Urinary bladder (tissue), 3 donors: ENCODE measurements at regions not wholly inside any gene's neighbourhood (a gene's known extent, or its start where the extent isn't known, plus 50 kb on each side); places are given as distances from the start of the nearest gene placed in this dataset.
"Not testable (repeated sequence)": the region's sequence is repeated elsewhere in the genome, so short reads cannot be mapped to it uniquely, and the experiment has no call there.

ENCODE experiments used
- DNase-seq: peaks from one replicate; pipeline ENCODE4 v3.0.0-alpha.2; 2015; ENCODE audit errors: extremely low spot score
- H3K27ac ChIP-seq: one replicate; pipeline ENCODE4 v1.5.1; 2013; ENCODE audit warnings: low read depth, mild to moderate bottlenecking, moderate library complexity
- H3K36me3 ChIP-seq: one replicate; pipeline ENCODE4 v1.6.1; 2013; ENCODE audit warnings: mild to moderate bottlenecking, moderate library complexity; ENCODE audit not compliant: insufficient read depth
- H3K4me1 ChIP-seq: one replicate; pipeline ENCODE4 v1.6.1; 2013; ENCODE audit warnings: mild to moderate bottlenecking, moderate library complexity; ENCODE audit not compliant: insufficient read depth
- H3K4me3 ChIP-seq: one replicate; pipeline ENCODE4 v1.5.1; 2013; ENCODE audit warnings: low read depth, low read length
- WGBS: extraction: QIAGEN DNeasy Blood & Tissue Kit; methylation state at CpG from one replicate; pipeline ENCODE4 v1.1.7; 2013; 5-methylcytosine and 5-hydroxymethylcytosine counted together
- donor health status: healthy with polysubstance abuse.
- donor health status: healthy.

DNA sequence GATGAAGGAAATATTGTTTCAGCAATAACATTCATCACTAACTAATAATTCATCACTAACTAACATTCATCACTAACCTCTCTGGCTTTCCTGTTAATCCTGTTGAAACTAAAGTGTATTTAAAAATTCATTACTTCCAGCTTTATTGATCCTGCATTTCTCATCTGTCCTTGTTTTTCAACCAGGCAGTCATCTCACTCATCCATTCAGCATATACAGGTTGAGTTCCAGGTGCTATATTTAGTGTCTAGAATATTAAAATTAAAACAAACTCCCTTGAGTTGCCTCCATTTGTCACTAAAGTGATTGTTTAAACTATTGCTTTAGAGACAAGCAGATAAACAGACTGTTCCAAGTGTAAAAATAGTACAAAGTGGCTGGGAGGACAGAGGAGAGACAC is 58.1 kb downstream of the ATXN7L3B start:
- no peak for DNase-seq
- H3K36me3 ChIP-seq = no peaks in the 10 kb centered on the region
- H3K4me3 ChIP-seq = no peak overlapping the region
- no peaks in the 10 kb centered on the region for H3K4me1 ChIP-seq
- H3K27ac ChIP-seq = no peak overlapping the region

DNA sequence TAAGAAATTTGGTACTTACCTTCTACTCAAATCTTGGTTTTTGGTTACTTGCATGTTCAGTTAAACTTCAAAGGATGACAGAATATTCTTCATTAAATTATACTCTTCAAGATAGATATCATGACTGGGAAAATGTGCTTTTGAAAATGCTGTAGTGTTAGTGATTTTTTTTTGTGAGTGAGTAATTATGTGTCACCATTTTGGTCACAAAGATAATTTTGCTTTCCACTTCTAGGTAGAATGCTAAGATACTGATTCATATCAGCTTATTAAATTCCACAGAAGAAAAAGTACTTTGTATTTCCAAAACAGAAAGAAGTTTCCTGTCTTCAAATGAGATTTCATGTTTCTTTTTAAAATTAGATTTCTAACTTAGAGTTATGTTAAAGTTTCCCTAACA is 61.2 kb downstream of the ATXN7L3B start:
- Histone ChIP-seq H3K36me3 (no peaks in the 10 kb centered on the region), H3K4me3 (no peak overlapping the region), H3K27ac (no peak overlapping the region), H3K4me1 (no peaks in the 10 kb centered on the region)
- no peak for DNase-seq

- 81% methylated on average over 1 of the region's 1 CpG for WGBS
- no peak overlapping the region for H3K27ac ChIP-seq
- H3K4me1 ChIP-seq = no peaks in the 10 kb centered on the region
- no peak overlapping the region for H3K4me3 ChIP-seq
- DNase-seq = no peak
- no peaks in the 10 kb centered on the region for H3K36me3 ChIP-seq
These were observed 62.3 kb downstream of the ATXN7L3B start for GRCh38 chr12:74599932-74600331.

DNA sequence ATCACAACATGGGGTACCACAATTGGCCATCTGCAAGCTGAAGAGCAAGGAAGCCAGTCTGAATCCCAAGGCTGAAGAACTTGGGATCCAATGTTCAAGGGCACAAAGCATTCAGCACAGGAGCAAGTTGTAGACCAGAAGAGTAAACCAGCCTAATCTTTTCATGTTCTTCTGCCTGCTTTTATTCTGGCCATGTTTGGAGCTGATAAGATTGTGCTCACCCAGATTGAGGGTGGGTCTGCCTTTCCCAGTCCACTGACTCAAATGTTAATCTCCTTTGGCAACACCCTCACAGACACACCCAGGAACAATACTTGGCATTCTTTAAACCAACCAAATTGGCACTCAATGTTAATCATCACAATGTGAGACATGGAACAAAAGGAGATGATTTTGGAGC is 63.2 kb downstream of the ATXN7L3B start:
- not testable (repeated sequence) for H3K27ac ChIP-seq, H3K4me3 ChIP-seq, H3K4me1 ChIP-seq, DNase-seq, H3K36me3 ChIP-seq

DNA sequence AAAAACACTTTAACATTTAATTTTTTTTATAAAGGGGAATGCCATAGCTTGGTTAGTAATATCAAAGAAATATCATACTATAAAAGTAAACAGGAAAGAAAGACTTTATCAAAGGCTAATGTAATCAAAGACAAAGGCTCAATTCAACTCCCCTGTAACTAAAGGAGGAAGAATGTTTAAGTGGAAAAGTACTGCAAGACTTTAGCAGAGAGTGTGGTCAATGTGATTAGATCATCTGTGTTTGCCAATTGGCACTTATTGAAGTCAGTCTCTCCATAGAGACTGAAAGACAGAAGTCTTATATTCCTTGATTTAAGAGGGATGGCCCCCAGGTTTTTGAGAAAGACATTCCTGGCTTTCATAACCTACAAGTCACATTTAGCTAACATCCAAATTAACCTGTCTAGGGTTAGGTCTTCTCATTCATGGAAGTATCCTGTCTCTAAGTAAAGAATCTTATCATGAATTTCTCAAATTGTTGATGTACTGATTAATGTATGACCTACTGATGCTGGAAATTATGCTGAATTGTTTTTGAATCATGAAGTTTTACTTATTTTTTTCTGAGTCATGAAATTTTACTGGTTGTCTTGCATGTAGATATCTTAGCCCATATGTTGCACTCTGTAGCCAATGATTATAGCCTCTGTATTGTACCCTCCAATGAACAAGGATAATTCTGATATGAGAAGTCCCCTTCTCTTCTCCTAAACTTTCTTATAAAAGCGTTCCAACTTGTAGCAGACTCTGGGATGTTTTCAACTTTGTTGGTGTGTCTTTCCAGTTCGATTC is 65.4 kb downstream of the ATXN7L3B start:
- H3K27ac ChIP-seq = no peak overlapping the region
- H3K36me3 ChIP-seq = no peaks in the 10 kb centered on the region
- WGBS = 23% methylated on average over 2 of the region's 2 CpGs
- no peak overlapping the region for H3K4me3 ChIP-seq
- no peak for DNase-seq
- H3K4me1 ChIP-seq = no peaks in the 10 kb centered on the region

DNA sequence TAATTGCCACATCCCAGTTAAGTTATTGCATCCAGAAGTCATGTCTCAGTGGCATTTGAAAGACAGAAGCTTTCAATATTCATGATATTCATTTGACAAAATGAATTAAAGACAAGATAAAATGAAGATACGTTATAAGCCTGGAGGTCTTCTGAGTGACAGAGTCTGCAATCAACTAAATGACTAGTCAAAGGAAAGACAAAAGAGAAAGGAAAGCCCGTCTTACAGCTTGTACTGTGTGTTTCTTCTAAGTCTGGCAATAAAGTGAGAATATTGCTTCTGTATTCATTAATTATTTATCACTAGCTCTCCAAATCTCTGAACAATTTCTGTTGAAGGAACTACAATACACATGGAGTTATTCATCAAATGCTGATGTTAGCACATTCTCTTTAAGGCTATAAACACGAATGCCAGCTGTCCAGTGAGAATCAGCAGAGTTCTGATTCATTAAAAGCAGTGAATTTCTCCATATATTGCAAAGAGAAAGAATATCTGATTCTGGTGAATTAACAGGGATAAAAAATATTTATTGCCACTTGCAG is 70.7 kb downstream of the ATXN7L3B start:
- no peak overlapping the region for H3K27ac ChIP-seq
- DNase-seq = no peak
- H3K4me1 ChIP-seq = no peaks in the 10 kb centered on the region
- 40% methylated on average over 3 of the region's 3 CpGs for WGBS
- H3K36me3 ChIP-seq = no peaks in the 10 kb centered on the region
- H3K4me3 ChIP-seq = no peak overlapping the region

DNA sequence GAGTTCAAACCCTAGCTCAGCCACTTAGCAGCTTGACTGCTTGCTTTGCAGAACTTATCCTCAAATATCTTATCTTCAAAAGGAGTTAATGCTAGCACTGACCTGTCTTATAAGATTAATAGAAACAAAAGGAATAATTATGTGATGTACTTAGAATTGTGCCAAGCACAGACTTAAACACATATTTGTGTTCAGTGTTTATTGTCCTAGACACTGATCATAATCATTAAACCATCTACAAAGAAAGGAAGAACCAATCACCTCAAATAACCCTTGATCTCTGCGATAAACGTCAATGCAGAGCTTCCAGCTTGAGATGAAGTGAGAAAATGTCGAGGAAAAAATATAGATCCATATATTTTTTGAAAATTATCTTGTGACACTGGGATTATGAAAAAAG is 73.1 kb downstream of the ATXN7L3B start:
- no peaks in the 10 kb centered on the region for H3K4me1 ChIP-seq
- WGBS = 74% methylated on average over 3 of the region's 3 CpGs

GRCh38 chr12:74614426-74614825 is 76.8 kb downstream of the ATXN7L3B start:
- Histone ChIP-seq H3K27ac (no peak overlapping the region), H3K4me3 (no peak overlapping the region), H3K4me1 (no peaks in the 10 kb centered on the region), H3K36me3 (no peaks in the 10 kb centered on the region)
- no peak for DNase-seq

More for the DNA sequence above, 73.1 kb downstream of the ATXN7L3B start:
- no peak overlapping the region for H3K4me3 ChIP-seq
- no peaks in the 10 kb centered on the region for H3K36me3 ChIP-seq
- DNase-seq = no peak
- no peak overlapping the region for H3K27ac ChIP-seq

GRCh38 chr12:74619084-74619483 is 81.4 kb downstream of the ATXN7L3B start:
- WGBS = 75% methylated on average over 2 of the region's 2 CpGs

GRCh38 chr12:74619884-74620283 is 82.2 kb downstream of the ATXN7L3B start:
- no peak for DNase-seq
- H3K4me1 ChIP-seq = no peaks in the 10 kb centered on the region
- no peaks in the 10 kb centered on the region for H3K36me3 ChIP-seq
- no peak overlapping the region for H3K27ac ChIP-seq
- H3K4me3 ChIP-seq = no peak overlapping the region
- 89% methylated on average over 1 of the region's 1 CpG for WGBS

More at GRCh38 chr12:74619084-74619483, 81.4 kb downstream of the ATXN7L3B start:
- Histone ChIP-seq H3K36me3 (no peaks in the 10 kb centered on the region), H3K4me3 (no peak overlapping the region), H3K27ac (no peak overlapping the region), H3K4me1 (no peaks in the 10 kb centered on the region)
- DNase-seq = no peak

DNA sequence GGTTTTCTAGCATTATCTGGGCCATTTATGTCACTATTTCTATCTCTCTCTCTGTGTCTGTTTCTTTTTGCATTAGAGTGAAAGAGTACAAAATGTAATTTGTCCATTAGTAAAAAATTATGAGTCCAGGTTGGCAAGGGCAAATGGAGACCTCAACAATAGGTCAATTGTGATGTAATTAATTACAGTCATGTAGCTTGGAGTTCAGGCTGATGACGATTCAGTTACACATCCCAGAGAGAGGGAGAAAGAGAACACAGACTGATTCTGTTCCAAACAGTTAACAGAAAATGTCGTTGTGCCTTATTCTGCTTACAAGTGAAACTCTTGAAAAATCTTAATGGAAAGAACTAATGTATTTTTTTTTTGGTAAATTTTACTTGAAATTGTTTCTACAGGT is 83.3 kb downstream of the ATXN7L3B start:
- Histone ChIP-seq H3K4me1 (no peaks in the 10 kb centered on the region), H3K27ac (no peak overlapping the region), H3K4me3 (no peak overlapping the region), H3K36me3 (no peaks in the 10 kb centered on the region)
- no peak for DNase-seq
- 54% methylated on average over 2 of the region's 2 CpGs for WGBS

GRCh38 chr12:74624201-74624600 is 86.6 kb downstream of the ATXN7L3B start:
- WGBS = 57% methylated on average over 3 of the region's 3 CpGs
- Histone ChIP-seq H3K36me3 (no peaks in the 10 kb centered on the region), H3K27ac (no peak overlapping the region), H3K4me1 (no peaks in the 10 kb centered on the region), H3K4me3 (no peak overlapping the region)
- DNase-seq = no peak

DNA sequence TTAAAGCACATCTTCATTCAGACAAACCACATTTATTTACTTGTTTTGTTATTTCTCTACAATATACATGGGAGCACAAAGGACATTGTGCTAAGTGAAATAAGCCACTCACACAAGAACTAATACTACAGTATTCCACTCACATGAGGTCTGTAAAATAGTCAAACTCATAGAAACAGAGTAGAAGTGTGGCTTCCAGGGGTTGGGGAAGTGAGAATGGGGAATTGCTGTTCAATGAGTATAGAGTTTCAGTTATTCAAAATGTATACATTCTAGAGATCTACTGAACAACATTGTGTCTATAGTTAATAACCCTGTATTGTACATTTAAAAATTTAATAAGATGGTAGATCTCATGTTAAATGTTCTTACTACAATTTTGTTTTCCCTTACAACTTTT is 88.8 kb downstream of the ATXN7L3B start:
- DNase-seq = no peak
- Histone ChIP-seq H3K4me1 (no peaks in the 10 kb centered on the region), H3K27ac (no peak overlapping the region), H3K4me3 (no peak overlapping the region), H3K36me3 (no peaks in the 10 kb centered on the region)

GRCh38 chr12:74641262-74641661 is 103.6 kb downstream of the ATXN7L3B start:
- DNase-seq = no peak
- Histone ChIP-seq H3K27ac (no peak overlapping the region), H3K4me1 (no peaks in the 10 kb centered on the region), H3K4me3 (no peak overlapping the region), H3K36me3 (no peaks in the 10 kb centered on the region)
- WGBS = 82% methylated on average over 2 of the region's 2 CpGs

- H3K27ac ChIP-seq = no peak overlapping the region
- no peaks in the 10 kb centered on the region for H3K4me1 ChIP-seq
- no peak for DNase-seq
- H3K36me3 ChIP-seq = no peaks in the 10 kb centered on the region
- WGBS = 74% methylated on average over 2 of the region's 2 CpGs
- H3K4me3 ChIP-seq = no peak overlapping the region
These were observed 104.1 kb downstream of the ATXN7L3B start for GRCh38 chr12:74641694-74642093.
